GM19328 (cell line): ENCODE measurements at regions not wholly inside any gene's neighbourhood (a gene's known extent, or its start where the extent isn't known, plus 50 kb on each side); places are given as distances from the start of the nearest gene placed in this dataset.

Experiments used
- ATAC-seq: cut with Tn5 transposase; IDR thresholded peaks from one replicate; pipeline ENCODE4 v1.9.1; 2021; ENCODE audit warnings: mild to moderate bottlenecking, moderate library complexity; ENCODE audit not compliant: unreplicated experiment

DNA sequence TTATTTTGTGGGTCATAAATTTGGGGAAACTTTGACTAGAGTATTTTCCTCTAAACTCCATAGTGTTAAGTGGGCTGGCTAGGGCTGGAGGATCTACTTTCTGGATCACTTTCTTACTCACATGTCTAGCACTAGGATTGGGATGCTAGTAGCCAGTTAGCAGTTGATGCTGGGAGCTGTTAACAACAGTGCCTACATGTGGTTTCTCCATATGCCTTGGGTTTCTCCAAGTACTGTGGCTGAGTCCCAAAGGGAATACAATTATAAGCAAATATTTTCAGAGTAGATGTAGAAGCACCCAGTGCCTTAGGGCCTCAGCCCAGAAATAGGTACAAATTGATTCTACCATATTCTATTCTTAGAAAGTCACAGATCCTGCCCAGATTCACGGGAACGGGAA is 1614.9 kb downstream of the ARAP2 start:
- ATAC-seq: no peak

DNA sequence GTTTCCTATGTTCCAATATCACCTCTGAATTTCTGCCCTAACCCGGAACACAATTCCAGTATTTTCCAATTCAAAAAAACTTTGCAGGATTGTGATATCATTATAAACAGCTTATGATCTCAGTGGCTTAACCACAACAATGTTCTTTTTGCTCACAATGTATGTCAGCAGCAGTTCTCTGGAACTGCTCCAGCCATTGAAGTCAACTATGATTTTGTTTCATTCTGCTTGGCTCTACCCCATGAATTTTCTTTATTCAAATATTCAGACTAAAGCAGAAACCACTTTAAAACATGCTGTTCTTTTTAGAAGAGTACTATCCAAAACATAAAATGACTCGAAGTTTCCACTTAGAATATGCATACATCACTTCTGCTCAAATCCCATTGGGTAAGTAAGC is 1611.1 kb downstream of the ARAP2 start:
- ATAC-seq: no peak

DNA sequence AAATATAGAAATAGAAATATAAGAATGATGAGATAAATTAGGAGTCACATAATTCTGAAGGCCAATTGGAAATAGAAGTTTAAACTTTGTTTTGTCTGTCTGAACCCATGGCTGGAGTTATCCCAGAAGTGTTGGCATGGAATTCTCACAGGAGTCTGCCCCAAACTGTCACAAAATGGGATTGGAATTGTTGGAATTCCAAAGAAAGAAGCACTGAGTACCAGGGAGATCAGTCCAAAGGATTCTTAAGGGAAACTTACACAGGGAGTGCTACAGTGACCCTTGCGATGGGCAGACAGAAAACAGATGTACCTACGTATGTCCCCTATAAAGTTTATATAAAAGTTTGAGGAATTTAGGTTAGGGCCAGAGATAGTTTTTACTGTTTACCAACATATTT is 1607.7 kb downstream of the ARAP2 start:
- ATAC-seq: no peak

DNA sequence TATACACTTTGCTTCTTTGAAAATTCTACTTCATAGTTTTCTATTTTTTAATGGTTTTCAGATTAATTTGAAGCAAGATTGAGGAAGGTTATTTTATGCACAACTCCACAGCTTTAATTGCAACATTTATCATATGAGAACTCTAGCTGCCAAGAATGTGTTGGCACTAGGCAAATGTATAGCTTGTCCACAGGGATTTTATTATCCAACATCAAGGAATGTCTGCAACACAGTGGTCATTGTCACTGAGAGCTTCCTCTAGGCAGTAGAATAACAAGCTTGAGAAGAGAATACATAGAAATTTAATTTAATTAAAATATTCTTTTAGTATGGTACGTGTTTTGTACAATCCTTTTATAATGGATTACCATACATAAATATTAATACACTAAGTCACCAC is 1600.8 kb downstream of the ARAP2 start:
- no peak for ATAC-seq

DNA sequence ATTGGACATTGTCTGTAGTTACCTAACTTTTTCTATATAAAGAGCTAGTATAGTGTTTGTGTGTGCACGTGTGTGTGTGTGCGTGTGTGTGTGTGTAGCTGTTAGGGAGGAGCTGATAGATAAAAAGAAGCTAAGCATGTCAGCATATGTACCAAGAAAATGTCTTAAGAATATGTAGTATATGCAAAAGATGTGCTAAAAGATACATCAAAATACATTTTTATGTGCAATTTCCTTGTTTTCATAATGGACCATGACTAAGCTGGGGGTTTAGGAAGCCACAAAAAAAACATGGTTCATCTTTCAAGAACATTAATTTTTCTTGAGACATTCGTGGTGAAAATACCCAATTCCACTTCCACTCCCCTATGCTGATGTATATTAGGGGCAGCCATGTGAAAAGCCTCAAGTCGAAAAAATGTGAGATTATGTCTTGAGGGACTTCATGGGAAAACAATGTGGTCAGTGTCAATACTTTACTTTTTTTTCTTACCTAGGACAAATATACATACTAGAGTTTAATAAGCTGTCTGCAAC is 1599.7 kb downstream of the ARAP2 start:
- ATAC-seq: no peak

DNA sequence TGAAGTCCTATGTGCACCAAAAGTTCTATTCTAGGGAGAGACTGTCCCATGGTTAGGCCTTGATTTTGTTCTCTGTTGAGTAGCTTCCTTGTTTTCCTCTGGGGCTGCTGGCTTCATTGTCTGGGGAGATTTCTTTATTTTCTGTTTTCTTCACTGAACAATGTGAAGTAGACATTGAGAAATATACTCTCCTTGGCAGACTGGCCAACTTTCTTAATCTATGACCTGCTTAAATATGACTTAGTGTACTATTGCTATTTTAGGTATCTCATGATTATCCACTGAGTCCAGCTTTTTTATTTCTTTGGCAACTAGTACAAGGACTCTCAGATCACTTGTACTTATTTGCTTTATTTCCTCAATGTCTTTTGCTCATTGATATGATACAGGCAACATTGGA is 1594.6 kb downstream of the ARAP2 start:
- ATAC-seq: no peak

DNA sequence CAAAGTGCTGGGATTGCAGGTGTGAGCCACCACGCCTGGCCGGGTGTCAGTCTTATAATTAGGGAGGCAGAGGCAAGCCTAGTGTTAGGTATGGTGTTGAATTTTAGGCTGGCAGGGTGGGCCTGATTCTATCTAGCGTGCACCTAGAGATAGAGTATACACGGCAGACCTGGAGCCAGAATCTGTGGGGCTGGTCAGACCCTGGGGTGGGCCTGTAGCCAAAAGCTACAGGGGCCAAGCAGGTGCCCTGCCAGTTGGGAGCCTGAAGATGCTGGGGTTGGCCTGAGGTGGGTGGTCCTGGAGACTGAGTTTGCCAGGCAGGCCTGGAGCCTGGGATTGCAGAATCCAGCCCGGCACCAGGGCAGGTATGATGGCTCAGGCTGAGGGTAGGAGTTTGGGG is 1580.3 kb downstream of the ARAP2 start:
- ATAC-seq: no peak

DNA sequence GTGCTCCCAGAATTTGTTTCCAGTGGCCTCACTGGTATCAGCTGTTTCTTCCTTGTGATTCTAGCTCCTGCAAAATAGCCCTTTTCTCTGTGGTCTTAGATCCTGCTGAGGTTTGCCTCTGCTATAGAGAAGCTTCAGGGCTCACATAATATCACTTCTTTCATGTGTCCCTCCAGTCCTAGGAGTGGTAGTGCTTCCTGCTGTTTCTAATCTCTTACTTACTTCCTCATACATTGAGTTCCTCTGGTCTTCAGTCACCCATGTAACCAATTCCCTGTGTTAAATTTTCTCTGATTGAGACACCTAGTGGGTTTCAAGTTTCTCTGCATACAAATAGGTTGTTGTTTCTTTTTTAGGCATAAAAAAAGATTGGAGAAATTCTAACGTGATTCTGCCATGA is 1567.9 kb downstream of the ARAP2 start:
- no peak for ATAC-seq

DNA sequence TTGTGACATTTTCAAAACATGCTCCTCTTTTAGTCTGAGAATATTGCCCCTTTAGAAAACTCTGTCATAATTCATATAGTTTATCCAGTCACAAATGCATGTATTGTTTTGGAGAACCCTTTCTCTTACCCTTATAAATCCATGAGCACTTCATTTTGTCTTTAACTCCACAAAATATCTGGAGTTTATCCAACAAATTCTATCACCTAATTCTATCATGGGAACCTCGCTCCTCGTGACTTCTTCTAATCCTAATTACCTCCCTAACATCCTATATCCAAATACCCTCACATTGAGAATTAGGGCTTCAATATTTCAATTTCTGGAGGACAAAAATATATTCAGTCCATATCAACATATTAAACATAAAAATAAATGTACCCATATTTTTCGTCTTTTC is 1565.9 kb downstream of the ARAP2 start:
- no peak for ATAC-seq

DNA sequence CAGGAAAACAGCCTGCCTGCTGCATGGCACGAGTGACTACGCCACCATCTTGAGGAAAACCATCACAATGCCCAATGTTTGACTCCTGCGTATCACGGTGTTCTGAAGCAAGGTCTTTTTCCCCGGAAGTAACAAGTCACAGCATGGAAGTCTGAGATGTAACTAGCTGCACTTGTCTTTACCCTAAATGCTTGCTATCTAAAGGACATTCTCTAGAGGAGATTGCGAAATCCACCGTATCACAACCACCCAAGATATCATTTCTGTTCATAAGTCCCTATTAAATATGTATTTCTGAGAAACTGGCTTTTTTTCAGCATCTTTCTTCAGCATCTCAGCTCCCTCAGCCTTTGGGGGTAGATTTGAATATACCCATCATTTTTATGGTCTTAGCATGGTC is 1565.1 kb downstream of the ARAP2 start:
- no peak for ATAC-seq

DNA sequence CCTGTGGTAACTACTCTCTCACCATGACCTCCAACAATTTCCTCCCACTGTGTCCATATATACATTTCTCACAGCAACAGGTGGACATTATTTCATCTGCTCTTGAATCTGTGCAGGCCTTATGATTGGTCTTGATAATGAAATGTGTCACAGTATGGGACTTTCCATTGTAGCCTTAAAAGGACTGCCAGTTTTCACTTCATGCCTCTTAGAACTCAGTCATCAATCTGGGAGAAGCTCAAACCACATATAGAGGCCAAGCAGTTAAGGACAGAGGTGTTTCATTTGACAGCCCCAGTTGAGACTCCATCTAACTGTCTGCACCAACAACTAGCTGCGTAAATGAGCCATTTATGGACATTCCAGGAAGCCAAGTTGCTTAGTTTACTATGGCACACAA is 1534.8 kb downstream of the ARAP2 start:
- ATAC-seq: no peak

DNA sequence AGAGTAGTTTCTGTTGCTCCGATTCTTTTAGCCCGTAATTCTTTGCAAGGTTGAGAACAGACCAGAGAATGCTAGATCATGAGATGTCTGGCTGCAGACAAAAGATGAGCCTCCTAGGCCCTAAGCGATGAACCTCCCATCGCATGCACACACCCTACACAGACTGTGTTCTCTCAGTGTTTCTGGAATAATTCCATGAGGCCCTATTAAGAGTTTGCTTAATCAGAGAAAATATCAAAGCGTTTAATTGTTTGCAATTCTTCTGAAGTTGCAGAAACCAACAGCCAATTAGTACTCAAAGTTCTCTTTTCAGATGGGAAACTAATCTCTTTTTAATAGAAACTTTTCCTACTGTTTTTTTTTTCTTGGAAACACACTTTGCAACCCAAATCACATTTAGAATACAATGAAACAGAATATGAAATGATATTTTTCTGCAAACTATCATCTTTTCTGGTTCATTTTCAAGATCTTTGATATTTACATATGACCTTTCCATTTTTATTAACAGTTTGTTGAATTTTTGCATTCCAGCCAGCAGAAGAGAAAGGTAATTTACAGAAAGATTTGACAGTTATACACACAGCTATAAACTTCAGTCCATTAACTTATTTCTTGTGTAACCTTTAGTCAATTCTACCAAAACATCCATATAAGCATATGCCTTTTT is 1525.6 kb downstream of the ARAP2 start:
- ATAC-seq: no peak

DNA sequence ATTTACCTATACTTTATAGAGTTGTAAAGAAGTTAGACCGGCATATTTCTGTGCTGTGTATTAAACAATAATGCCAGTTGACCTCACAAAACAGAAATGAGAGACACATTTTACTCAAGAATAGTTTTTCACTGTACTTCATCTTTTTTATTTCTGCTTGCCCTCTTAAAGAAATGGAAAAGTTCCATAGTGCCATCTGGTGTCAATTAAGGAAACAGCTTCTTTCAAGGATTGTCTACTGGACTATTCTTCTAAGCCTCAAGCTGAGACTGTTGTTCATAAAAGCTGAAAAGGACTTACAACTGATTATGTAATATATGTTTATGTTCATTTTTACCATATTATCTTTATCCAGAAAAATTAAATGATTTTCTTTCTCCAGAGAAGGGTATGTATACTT is 1523.7 kb downstream of the ARAP2 start:
- ATAC-seq: no peak

DNA sequence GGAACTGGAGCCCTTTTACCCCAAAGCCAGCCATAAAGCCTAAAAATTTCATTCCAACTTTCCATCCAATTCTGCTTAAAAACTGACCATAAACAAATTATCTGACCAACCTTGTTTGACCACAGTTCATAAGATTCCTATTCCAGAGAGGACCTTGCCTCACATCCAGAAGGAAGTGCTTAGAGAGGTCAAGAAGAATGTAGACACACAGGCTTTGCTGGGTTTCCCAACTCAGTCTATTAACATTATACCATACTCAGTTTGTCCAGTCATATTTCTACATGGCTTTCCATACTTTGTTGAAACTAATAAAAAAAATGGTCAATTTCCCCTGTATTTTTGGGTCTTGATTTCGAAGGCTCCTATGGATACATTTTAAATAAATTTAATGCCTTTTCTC is 1522.5 kb downstream of the ARAP2 start:
- ATAC-seq: no peak

DNA sequence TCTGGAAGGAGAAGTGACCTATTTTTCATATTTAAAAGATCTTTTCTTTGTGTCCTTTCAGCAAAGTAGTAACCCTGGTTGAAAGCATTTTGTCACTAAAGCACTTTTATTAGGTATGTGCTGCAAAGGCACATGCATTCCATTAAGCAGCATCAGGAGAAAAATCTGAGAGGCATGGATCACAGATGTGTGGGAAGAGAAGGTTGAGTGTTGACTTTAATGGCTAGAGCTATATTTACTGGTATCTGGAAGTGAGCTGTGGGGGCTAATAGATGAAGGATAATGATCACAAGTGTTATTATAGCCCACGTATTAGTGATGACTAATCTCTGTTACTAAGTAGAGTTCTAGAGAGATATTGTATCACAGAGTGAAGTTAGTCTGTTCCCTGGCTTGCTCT is 1520.7 kb downstream of the ARAP2 start:
- no peak for ATAC-seq

DNA sequence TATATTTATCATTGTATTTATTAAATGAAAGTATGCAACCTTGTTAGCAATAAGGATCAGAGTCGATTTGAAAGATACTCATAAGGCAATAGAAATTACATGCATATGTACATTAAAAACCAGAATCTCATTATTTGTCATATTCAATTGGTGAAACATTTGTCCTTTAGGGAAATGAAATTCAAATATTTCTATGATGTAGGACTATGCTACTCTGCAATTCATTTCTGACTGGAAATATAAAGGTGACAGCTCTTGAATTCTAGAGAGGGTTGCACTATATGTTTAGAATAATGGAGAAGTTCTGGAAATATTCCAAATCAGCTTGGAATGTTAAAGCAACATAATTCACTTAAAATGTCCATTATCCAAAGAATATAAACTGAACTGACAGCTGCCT is 1519.8 kb downstream of the ARAP2 start:
- no peak for ATAC-seq

DNA sequence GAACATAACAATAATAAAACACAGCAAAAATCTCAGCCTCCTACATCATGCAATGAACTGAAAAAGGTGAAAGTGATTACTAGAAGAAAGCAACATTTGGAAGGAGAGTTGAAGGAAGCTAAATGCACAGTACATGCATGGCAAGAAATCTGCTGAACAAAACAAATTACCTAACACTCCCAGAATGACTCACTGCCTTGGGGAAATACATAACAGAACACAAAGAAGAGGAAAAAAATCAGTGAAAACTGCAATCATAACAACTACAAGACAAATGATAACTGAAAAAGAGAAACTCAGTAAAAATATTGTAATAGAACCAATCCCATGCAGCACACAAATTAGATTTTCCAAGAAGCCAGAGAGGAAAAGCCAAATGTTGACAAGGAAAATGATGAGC is 1513.2 kb downstream of the ARAP2 start:
- no peak for ATAC-seq

DNA sequence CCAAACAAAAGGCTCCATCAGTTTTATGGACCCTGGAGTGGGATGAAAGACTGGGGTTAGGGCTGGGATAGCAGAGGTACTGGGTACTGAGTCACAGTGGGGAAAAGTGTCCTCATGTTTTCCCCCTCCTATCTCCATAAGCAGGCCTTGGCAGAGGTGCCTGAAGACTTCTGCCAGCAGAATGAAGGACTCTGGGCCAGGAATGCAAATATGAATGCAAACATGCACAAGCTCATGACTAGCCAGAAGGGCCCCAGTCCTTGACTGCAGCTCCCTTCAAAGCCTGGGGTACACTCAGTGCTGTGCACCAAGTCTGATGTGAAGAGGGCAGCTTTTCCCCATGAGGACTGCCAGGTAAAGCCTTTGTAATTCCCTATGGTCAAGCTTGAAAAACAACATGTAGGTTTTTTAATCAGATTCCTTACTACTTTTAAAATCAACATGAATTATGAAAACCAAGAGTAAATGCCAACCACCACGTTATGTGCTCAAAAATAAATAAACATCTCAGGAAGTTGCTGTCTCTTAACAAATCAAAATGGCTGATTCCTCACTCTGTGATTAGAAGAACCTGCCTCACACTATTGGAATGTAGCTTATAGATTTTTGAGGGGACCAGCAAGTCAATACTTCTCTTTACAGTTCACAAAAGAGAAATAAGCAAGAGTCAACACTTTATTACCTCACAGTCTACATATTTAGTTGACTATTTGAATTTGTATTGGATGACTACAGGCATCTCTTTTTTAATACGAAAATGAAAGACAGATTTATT is 1512.0 kb downstream of the ARAP2 start:
- ATAC-seq: no peak

DNA sequence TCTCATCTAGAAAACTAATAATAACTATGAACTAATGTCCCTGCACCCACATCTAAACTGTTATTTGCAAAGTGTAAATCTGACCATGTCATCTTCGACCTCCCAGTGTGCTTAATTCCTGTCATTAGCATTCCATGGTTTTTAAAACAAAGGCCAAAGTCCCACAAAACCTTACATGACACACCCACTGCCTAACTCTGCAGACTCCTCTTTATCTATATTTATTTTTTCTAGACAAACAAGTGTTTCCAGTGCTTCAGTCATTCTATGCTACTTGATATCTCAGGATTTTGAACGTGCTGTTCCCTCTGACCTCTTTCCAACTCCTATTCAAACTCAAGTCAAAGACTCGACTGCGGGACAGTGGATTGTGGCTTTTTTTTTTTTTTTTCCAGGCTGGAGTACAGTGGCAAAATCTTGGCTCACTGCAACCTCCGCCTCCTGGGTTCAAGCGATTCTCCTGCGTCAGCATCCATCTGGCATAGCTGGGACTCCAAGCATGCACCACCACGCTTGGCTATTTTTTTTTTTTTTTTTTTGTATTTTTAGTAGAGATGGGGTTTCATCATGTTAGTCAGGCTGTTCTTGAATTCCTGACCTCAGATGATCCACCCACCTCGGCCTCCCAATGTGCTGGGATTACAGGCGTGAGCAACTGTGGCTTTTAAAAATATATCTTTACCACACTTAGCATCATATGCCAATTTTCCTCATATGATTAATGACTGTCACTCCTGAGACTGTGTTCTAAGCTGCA is 1511.0 kb downstream of the ARAP2 start:
- no peak for ATAC-seq

DNA sequence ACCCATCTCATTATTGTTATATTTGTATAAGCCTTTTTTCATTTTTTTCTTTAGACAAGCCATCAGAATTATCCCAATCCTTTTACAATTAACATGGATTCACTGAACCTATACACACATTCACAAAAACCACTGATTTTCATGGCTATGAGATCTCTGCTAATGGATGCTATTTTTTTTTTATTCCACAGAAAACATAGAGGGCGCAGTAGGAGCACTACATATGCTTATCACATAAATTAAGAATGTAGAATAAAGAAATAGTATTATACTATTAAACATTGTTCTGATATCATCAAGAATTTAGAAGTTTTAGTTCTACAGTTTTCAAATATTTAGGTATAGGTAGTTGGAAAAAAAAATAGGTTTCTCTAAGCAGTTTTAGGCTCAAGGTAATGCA is 1477.4 kb downstream of the ARAP2 start:
- ATAC-seq: no peak

DNA sequence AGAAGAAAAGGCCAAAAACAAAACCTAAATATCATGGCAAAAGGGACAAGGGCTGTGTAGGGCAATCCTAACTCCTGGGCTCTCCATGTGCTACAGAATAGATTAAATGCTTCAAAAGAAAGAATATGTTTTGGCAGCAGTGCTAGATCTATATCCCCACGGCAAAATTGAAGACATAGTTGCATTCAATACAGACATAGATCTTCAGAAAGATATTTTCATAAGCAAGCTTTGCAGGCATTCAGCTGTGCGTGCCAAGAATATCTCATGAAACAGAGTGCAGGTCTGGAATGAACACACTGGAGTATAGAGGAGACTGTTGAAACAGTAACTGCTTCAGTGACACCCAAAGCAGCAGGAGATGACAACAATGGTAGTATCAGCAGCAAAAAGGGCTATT is 1476.9 kb downstream of the ARAP2 start:
- ATAC-seq: no peak

DNA sequence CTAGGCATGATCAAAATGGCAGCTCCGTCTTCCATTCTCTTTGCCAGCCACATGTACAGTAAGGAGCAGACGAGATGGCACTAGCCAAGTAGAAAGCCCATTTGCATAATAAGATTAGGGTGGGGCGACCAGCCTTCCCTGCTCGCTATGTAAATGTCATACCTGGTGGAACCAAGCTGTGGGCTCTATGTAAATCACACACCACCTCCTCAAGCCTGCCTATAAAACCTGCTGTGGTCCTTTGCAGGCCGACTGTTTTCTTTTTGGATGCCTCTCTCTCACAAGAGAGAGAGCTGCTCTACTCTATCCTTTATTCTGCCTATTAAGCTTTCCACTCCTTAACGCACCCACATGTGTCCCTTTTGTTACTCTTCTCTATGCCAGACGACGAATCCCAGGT is 1472.7 kb downstream of the ARAP2 start:
- ATAC-seq: no peak
